ENCODE measurements at regions not wholly inside any gene's neighbourhood (a gene's known extent, or its start where the extent isn't known, plus 50 kb on each side); places are given as distances from the start of the nearest gene placed in this dataset.

DNA sequence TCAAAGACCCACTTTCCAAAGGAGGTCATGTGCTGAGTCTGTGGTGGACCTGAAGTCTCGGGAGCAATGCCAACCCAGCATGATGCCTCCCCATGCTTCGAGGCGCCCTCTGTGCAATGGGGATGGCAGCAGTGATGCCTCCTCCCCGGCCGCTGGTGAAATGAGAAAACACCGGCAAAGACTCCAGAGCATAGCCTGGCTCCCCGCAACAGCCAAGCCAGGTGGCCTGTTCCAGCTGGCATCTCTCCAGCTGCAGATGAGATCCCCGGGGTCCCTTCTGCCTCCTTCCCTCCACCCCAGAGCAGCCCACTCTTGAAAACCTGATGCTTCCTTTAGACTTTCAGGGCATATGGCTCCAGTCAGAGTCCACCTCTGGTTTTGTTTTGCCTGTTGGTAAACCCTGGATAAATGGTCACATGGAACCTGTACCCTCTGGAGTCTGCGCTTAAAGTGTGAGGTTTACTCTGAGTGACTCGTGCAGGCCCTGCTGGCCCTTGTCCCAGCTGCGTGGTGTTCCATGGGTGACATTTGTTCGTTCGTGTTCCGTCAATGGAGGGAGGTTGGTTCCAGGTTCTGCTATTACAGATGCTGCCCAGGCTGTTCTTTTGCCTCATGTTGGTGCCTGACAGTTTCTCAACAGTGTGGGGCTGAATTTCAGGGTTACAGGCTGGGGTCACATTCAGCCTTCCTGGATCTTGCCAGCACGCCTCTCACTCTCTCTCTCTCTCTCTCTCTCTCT, 181.8 kb upstream of the CIBAR2 start:
- ChIA-PET POLR2A (ENCODE audit: unreplicated experiment) (no interaction called here), CTCF (no interaction called here)
- H3K27ac ChIP-seq: no peak overlapping the region
- DNase-seq: no peak
- no peak overlapping the region for H3K4me3 ChIP-seq
- no peaks in the 10 kb centered on the region for H4K20me1 ChIP-seq (ENCODE audit: insufficient read depth)
- no peaks in the 10 kb centered on the region for H3K9me2 ChIP-seq (ENCODE audit: insufficient read depth)
- peaks cover 3% of the 10 kb centered on the region; the same call in 1 of the 2 replicates for H3F3A ChIP-seq (ENCODE audit: insufficient read depth, low read depth)
- H3K27me3 ChIP-seq (ENCODE audit: insufficient read depth, low read depth): no peaks in the 10 kb centered on the region
- no peaks in the 10 kb centered on the region for H3K4me1 ChIP-seq (replicated peaks; ENCODE audit: insufficient read depth)
- no peak overlapping the region for H3K4me2 ChIP-seq
- intact Hi-C loops (cut with micrococcal nuclease; ENCODE audit: unreplicated experiment): no loop called here
- no peaks in the 10 kb centered on the region for H3K36me3 ChIP-seq (ENCODE audit: low read depth)
- no peak for TF ChIP-seq EZH2 (IDR thresholded peaks at IDR 0.05; ENCODE audit: low read depth)
- TF ChIP-seq, protein P1, sequence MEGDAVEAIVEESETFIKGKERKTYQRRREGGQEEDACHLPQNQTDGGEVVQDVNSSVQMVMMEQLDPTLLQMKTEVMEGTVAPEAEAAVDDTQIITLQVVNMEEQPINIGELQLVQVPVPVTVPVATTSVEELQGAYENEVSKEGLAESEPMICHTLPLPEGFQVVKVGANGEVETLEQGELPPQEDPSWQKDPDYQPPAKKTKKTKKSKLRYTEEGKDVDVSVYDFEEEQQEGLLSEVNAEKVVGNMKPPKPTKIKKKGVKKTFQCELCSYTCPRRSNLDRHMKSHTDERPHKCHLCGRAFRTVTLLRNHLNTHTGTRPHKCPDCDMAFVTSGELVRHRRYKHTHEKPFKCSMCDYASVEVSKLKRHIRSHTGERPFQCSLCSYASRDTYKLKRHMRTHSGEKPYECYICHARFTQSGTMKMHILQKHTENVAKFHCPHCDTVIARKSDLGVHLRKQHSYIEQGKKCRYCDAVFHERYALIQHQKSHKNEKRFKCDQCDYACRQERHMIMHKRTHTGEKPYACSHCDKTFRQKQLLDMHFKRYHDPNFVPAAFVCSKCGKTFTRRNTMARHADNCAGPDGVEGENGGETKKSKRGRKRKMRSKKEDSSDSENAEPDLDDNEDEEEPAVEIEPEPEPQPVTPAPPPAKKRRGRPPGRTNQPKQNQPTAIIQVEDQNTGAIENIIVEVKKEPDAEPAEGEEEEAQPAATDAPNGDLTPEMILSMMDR (conservative IDR thresholded peaks at IDR 0.05): no peak
- H2AFZ ChIP-seq: no peak overlapping the region
- no TSS peak for BruUV-seq (replicated peaks)
- H3K79me2 ChIP-seq (ENCODE audit: low read depth): no peaks in the 10 kb centered on the region
- H3K9me3 ChIP-seq (ENCODE audit: insufficient read depth, low read depth): no peaks in the 10 kb centered on the region

DNA sequence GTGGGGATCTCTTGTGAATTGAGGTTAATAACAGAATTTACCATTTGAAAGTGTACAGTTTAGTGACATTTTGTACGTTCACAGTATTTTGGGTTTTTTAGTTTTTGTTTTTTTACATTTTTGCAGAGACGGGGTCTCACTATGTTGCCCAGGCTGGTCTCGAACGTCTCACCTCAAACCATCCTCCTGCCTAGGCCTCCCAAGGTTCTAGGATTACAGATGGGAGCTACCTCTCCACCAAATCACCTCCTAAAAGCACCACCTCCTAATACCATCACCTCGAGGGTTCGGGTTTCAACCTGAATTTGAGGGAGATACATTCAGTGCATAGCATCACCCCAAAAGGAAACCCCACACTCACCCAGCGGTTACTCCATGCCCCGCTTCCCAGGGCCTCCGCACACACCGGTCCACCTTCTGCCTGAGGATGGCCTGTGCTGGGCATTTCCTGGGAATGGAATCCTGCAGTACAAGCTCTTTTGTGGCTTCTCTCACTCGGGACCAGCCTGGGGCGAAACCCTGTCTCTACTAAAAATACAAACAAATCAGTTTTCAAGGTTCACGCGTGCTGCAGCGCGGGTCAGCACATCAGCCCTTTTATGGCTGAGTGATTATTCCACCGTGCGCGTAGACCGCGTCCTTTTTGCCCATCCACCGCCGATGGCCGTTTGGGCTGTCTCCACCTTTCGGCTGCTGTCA, 182.7 kb upstream of the CIBAR2 start:
- BruUV-seq (replicated peaks): no TSS peak
- ChIA-PET CTCF (no interaction called here), POLR2A (ENCODE audit: unreplicated experiment) (no interaction called here)
- H3K27me3 ChIP-seq (ENCODE audit: insufficient read depth, low read depth): no peaks in the 10 kb centered on the region
- no peak for TF ChIP-seq EZH2 (IDR thresholded peaks at IDR 0.05; ENCODE audit: low read depth)
- TF ChIP-seq, protein P1 (conservative IDR thresholded peaks at IDR 0.05): no peak
- no peaks in the 10 kb centered on the region for H3K9me3 ChIP-seq (ENCODE audit: insufficient read depth, low read depth)
- no peaks in the 10 kb centered on the region for H3K79me2 ChIP-seq (ENCODE audit: low read depth)
- no peaks in the 10 kb centered on the region for H4K20me1 ChIP-seq (ENCODE audit: insufficient read depth)
- H3K4me2 ChIP-seq: no peak overlapping the region
- no peak overlapping the region for H2AFZ ChIP-seq
- no peaks in the 10 kb centered on the region for H3K36me3 ChIP-seq (ENCODE audit: low read depth)
- H3K27ac ChIP-seq: no peak overlapping the region
- intact Hi-C loops (cut with micrococcal nuclease; ENCODE audit: unreplicated experiment): no loop called here
- H3F3A ChIP-seq (ENCODE audit: insufficient read depth, low read depth): peaks cover 3% of the 10 kb centered on the region; the same call in 1 of the 2 replicates
- no peaks in the 10 kb centered on the region for H3K4me1 ChIP-seq (replicated peaks; ENCODE audit: insufficient read depth)
- no peak for DNase-seq
- no peaks in the 10 kb centered on the region for H3K9me2 ChIP-seq (ENCODE audit: insufficient read depth)
- H3K4me3 ChIP-seq: no peak overlapping the region

DNA sequence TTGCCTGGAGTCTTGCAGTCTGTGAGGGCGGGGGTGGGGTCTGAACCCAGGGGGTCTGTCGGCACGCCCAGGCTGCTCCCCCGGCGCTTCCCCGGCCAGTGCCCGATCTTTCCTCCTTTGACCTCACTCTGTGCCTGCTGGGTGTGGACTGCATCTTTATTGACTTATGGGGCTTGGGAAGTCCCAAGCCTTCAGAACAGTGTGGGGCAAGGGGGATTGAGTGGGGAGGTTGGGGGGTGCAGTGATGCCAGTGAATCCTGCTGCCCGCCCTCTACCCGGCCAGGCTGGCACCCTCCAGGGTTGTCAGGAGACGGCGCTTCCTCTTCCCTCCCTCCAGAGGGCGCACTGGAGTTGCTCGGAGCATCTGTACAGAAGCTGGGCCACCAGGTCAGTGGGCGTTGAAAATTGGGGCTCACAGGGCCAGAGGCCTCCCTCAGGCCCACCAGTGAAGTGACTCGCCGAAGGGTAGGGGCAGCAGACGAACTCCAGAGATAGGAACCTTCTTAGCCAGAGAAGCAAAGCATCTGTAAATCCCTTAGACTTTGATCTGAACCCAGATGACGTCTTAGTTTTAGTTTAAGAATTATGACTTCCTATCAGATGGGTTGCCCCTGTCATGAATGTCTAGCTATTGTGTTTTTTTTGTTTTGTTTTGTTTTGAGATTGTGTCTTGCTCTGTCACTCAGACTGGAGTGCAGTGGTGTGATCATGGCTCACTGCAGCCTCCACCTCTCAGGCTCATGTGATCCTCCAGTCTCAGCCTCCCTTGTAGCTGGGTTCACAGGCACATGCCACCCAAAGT, 184.8 kb upstream of the CIBAR2 start:
- ChIA-PET POLR2A (ENCODE audit: unreplicated experiment) (no interaction called here), CTCF (interaction anchor here (0.6 to 1.1 kb wide), 3 partner anchors 25 to 54 kb away, joined by 3 to 4 read pairs (median 3); no protein-coding TSS in a partner anchor)
- H3K4me1 ChIP-seq (replicated peaks; ENCODE audit: insufficient read depth): no peaks in the 10 kb centered on the region
- no peaks in the 10 kb centered on the region for H3K9me2 ChIP-seq (ENCODE audit: insufficient read depth)
- intact Hi-C loops (cut with micrococcal nuclease; ENCODE audit: unreplicated experiment): no loop called here
- no peaks in the 10 kb centered on the region for H3K9me3 ChIP-seq (ENCODE audit: insufficient read depth, low read depth)
- H3K36me3 ChIP-seq (ENCODE audit: low read depth): no peaks in the 10 kb centered on the region
- TF ChIP-seq EZH2 (IDR thresholded peaks at IDR 0.05; ENCODE audit: low read depth): no peak
- TF ChIP-seq, protein P1 (conservative IDR thresholded peaks at IDR 0.05): peak; percentile 88
- H3K79me2 ChIP-seq (ENCODE audit: low read depth): no peaks in the 10 kb centered on the region
- peaks cover 3% of the 10 kb centered on the region; the same call in 1 of the 2 replicates for H3F3A ChIP-seq (ENCODE audit: insufficient read depth, low read depth)
- no peak overlapping the region for H3K4me2 ChIP-seq
- DNase-seq: peak in 1 of 2 experiments; percentile 59
- H2AFZ ChIP-seq: no peak overlapping the region
- H3K4me3 ChIP-seq: no peak overlapping the region
- no TSS peak for BruUV-seq (replicated peaks)
- no peaks in the 10 kb centered on the region for H4K20me1 ChIP-seq (ENCODE audit: insufficient read depth)
- H3K27me3 ChIP-seq (ENCODE audit: insufficient read depth, low read depth): no peaks in the 10 kb centered on the region
- H3K27ac ChIP-seq: no peak overlapping the region

All from PC-9 (cell line).